DOHH2 (cell line): ENCODE measurements at regions not wholly inside any gene's neighbourhood (a gene's known extent, or its start where the extent isn't known, plus 50 kb on each side); places are given as distances from the start of the nearest gene placed in this dataset.
"Not testable (repeated sequence)": the region's sequence is repeated elsewhere in the genome, so short reads cannot be mapped to it uniquely, and the experiment has no call there.

Experiments
- EZH2phosphoT487 ChIP-seq: fragments of 200-600 bp; sonication (generic); IDR thresholded peaks from 2 replicates; pipeline ENCODE4 v1.6.1; 2017; ENCODE audit warnings: borderline replicate concordance, mild to moderate bottlenecking, antibody characterized with exemption, low read length, moderate library complexity, mixed read lengths
- TF ChIP-seq, protein P1 (sequence below): fragments of 200-600 bp; sonication (generic); IDR thresholded peaks from one replicate; pipeline ENCODE4 v1.5.1; 2014; ENCODE audit warnings: antibody characterized with exemption, mild to moderate bottlenecking, low read depth, low read length; ENCODE audit not compliant: poor library complexity, severe bottlenecking

DNA sequence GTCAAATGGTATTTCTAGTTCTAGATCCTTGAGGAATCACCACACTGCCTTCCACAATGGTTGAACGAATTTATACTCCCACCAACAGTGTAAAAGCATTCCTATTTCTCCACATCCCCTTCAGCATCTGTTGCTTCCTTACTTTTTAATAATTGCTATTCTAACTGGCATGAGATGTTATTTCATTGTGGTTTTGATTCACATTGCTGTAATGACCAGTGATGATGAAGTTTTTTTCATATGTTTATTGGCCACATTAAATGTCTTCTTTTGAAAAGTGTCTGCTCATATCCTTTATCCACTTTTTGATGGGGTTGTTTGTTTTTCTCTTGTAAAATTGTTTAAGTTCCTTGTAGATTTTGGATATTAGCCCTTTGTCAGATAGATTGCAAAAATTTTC, 295.2 kb upstream of the PAPPA start:
- TF ChIP-seq, protein P1, sequence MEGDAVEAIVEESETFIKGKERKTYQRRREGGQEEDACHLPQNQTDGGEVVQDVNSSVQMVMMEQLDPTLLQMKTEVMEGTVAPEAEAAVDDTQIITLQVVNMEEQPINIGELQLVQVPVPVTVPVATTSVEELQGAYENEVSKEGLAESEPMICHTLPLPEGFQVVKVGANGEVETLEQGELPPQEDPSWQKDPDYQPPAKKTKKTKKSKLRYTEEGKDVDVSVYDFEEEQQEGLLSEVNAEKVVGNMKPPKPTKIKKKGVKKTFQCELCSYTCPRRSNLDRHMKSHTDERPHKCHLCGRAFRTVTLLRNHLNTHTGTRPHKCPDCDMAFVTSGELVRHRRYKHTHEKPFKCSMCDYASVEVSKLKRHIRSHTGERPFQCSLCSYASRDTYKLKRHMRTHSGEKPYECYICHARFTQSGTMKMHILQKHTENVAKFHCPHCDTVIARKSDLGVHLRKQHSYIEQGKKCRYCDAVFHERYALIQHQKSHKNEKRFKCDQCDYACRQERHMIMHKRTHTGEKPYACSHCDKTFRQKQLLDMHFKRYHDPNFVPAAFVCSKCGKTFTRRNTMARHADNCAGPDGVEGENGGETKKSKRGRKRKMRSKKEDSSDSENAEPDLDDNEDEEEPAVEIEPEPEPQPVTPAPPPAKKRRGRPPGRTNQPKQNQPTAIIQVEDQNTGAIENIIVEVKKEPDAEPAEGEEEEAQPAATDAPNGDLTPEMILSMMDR = not testable (repeated sequence)
- not testable (repeated sequence) for TF ChIP-seq EZH2phosphoT487
